Hepatocyte (in vitro differentiated cells): ENCODE measurements at regions not wholly inside any gene's neighbourhood (a gene's known extent, or its start where the extent isn't known, plus 50 kb on each side); places are given as distances from the start of the nearest gene placed in this dataset.

Source experiments
- EZH2 ChIP-seq: fragments of 200-600 bp; sonication (generic); IDR thresholded peaks from 2 replicates; pipeline ENCODE4 v1.6.1; 2016; ENCODE audit warnings: antibody characterized with exemption, mild to moderate bottlenecking, borderline replicate concordance
- EZH2phosphoT487 ChIP-seq: fragments of 200-600 bp; sonication (generic); IDR thresholded peaks from one replicate; pipeline ENCODE4 v1.6.1; 2018; ENCODE audit warnings: antibody characterized with exemption, mild to moderate bottlenecking, low read depth, moderate library complexity; ENCODE audit not compliant: unreplicated experiment, severe bottlenecking
- TF ChIP-seq, protein P1 (sequence below): fragments of 200-600 bp; sonication (generic); IDR thresholded peaks from 2 replicates; pipeline ENCODE4 v1.5.1; 2016; ENCODE audit warnings: antibody characterized with exemption, mild to moderate bottlenecking; ENCODE audit not compliant: poor library complexity

DNA sequence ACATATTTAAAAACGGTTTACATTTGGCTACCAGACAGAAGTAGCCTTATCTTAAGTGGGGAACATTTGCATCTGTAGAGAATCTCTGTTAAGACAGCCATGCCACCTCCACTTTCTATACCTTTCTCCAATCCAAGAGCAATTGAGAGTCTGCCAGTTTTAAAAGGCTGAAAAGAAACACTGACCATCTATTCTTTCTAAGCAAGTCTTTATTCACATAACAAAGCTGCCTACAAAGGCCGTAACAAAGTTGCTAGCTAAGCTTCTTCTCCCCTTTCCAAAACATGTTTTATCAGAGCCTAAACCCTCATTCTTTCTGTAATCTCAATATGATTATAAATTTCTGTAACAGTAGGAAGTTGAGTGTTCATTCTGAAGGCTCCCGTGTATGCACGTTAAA, 1078.3 kb downstream of the NCAM2 start:
- TF ChIP-seq, protein P1, sequence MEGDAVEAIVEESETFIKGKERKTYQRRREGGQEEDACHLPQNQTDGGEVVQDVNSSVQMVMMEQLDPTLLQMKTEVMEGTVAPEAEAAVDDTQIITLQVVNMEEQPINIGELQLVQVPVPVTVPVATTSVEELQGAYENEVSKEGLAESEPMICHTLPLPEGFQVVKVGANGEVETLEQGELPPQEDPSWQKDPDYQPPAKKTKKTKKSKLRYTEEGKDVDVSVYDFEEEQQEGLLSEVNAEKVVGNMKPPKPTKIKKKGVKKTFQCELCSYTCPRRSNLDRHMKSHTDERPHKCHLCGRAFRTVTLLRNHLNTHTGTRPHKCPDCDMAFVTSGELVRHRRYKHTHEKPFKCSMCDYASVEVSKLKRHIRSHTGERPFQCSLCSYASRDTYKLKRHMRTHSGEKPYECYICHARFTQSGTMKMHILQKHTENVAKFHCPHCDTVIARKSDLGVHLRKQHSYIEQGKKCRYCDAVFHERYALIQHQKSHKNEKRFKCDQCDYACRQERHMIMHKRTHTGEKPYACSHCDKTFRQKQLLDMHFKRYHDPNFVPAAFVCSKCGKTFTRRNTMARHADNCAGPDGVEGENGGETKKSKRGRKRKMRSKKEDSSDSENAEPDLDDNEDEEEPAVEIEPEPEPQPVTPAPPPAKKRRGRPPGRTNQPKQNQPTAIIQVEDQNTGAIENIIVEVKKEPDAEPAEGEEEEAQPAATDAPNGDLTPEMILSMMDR, result no peak
- no peak for TF ChIP-seq EZH2
- TF ChIP-seq EZH2phosphoT487, result no peak
